NCI-H524 treated with DMSO at 0.1 percent for 48 hours (cell line): ENCODE measurements at regions not wholly inside any gene's neighbourhood (a gene's known extent, or its start where the extent isn't known, plus 50 kb on each side); places are given as distances from the start of the nearest gene placed in this dataset.
"Not testable (repeated sequence)": the region's sequence is repeated elsewhere in the genome, so short reads cannot be mapped to it uniquely, and the experiment has no call there.

Experiments
- DNase-seq: peaks from one replicate; lab custom pipeline; 2025; lab: John Stamatoyannopoulos, UW

GRCh38 chr20:47843886-47844567 is 58.7 kb upstream of the SULF2 start:
- no peak for DNase-seq

- DNase-seq = not testable (repeated sequence)
Measured at GRCh38 chr20:47842950-47843349, 57.7 kb upstream of the SULF2 start.

- DNase-seq = not testable (repeated sequence)
Measured at GRCh38 chr20:47842004-47842403, 56.7 kb upstream of the SULF2 start.

DNA sequence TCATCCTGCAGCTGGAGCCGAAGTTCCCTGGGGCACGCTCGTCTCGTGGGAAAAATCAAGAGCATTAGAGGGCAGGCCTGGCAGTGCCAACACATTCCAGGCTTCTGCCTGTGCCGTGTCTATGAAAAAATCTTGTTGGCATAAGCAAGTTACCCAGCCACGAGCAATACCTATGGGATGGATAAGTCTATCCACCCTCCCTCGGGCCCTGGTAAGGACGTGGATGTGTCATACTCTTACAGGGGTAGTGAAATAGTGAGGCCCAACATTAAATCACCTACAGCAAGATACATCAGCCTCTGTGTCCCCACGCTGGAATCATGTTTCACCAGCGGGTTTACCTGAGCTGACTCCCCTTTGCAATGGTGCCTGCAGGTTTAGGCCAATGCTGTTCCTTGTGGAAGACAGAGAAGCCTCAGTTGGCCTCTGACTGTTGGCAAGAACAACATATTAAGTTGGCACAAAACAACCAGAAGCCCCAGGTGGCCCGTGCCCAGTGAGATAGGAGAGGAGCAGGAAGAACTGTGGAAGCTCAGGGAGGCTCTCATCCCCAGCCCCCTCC is 51.1 kb upstream of the SULF2 start:
- DNase-seq = not testable (repeated sequence)
